Prostate gland (tissue), 2 donors: ENCODE measurements at regions not wholly inside any gene's neighbourhood (a gene's known extent, or its start where the extent isn't known, plus 50 kb on each side); places are given as distances from the start of the nearest gene placed in this dataset.

Experiments used
- DNase-seq: peaks from one replicate; pipeline ENCODE4 v3.0.0-alpha.2; 2019; ENCODE audit warnings: low spot score
- H3K27ac ChIP-seq, 2 donors: fragments of 200-600 bp; sonication (generic); 2 replicates each; pipeline ENCODE4 v1.5.1; 2017 to 2019
- H3K27me3 ChIP-seq: fragments of 200-600 bp; sonication (generic); replicated peaks from 2 replicates; pipeline ENCODE4 v1.5.1; 2019; ENCODE audit not compliant: insufficient read depth
- H3K36me3 ChIP-seq, 2 donors: fragments of 200-600 bp; sonication (generic); 1 replicate in 1 of 2; 2 replicates in 1 of 2; pipeline versions ENCODE4 v1.5.1 to v1.8.1; 2017 to 2019
- H3K4me1 ChIP-seq: fragments of 200-600 bp; sonication (generic); replicated peaks from 2 replicates; pipeline ENCODE4 v1.5.1; 2019
- H3K4me3 ChIP-seq, 2 donors: fragments of 200-600 bp; sonication (generic); 2 replicates each; pipeline ENCODE4 v1.5.1; 2017 to 2019
- H3K9me3 ChIP-seq: fragments of 200-600 bp; sonication (generic); 2 replicates; pipeline ENCODE4 v1.5.1; 2017
- POLR2A ChIP-seq: fragments of 450-650 bp; IDR thresholded peaks from one replicate; pipeline ENCODE4 v1.6.1; 2016; ENCODE audit warnings: antibody characterized with exemption, mild to moderate bottlenecking
- POLR2AphosphoS5 ChIP-seq: sonication (generic); formaldehyde crosslinking; IDR thresholded peaks from one replicate; pipeline ENCODE4 v1.6.1; 2017; ENCODE audit warnings: antibody characterized with exemption
- WGBS: methylation state at CpG from one replicate; pipeline ENCODE4 v1.1.5; 2018; 5-methylcytosine and 5-hydroxymethylcytosine counted together
- intact Hi-C: fragments of 100-400 bp; cut with DNase I; formaldehyde crosslinking; loops from one replicate; pipeline ENCODE4 v1.14.2; 2022
- TF ChIP-seq, protein P1 (sequence below), 4 experiments: fragments of 200-600 bp in 2 of 4; fragments of 450-650 bp in 2 of 4; sonication (generic) in 2 of 4; IDR thresholded peaks; 1 replicate in 3 of 4; 2 replicates in 1 of 4; pipeline ENCODE4 v1.5.1; 2016 to 2019; ENCODE audit warnings: antibody characterized with exemption in 4 of 4, mild to moderate bottlenecking in 2 of 4, moderate library complexity in 2 of 4

GRCh38 chr12:102702447-102703114 lies 214.5 kb downstream of the PAH start:
- WGBS, result 48% methylated on average over 6 of the region's 6 CpGs
- DNase-seq, result peak; percentile 10
- Histone ChIP-seq H3K4me3 (no peak overlapping the region), H3K4me1 (no peaks in the 10 kb centered on the region), H3K9me3 (no peaks in the 10 kb centered on the region), H3K27ac (no peak overlapping the region), H3K27me3 (no peaks in the 10 kb centered on the region), H3K36me3 (no peaks in the 10 kb centered on the region)
- TF ChIP-seq, protein P1, sequence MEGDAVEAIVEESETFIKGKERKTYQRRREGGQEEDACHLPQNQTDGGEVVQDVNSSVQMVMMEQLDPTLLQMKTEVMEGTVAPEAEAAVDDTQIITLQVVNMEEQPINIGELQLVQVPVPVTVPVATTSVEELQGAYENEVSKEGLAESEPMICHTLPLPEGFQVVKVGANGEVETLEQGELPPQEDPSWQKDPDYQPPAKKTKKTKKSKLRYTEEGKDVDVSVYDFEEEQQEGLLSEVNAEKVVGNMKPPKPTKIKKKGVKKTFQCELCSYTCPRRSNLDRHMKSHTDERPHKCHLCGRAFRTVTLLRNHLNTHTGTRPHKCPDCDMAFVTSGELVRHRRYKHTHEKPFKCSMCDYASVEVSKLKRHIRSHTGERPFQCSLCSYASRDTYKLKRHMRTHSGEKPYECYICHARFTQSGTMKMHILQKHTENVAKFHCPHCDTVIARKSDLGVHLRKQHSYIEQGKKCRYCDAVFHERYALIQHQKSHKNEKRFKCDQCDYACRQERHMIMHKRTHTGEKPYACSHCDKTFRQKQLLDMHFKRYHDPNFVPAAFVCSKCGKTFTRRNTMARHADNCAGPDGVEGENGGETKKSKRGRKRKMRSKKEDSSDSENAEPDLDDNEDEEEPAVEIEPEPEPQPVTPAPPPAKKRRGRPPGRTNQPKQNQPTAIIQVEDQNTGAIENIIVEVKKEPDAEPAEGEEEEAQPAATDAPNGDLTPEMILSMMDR (IDR thresholded peaks at IDR 0.05), result peak; percentile 29 to 73 (median 42)
- TF ChIP-seq POLR2AphosphoS5, result no peak
- intact Hi-C loops, result no loop called here

- Histone ChIP-seq H3K27ac (no peak overlapping the region), H3K9me3 (no peaks in the 10 kb centered on the region), H3K36me3 (no peaks in the 10 kb centered on the region), H3K4me1 (no peaks in the 10 kb centered on the region), H3K27me3 (no peaks in the 10 kb centered on the region), H3K4me3 (no peak overlapping the region)
- TF ChIP-seq POLR2AphosphoS5 (no peak), POLR2A (no peak)
- TF ChIP-seq, protein P1 (IDR thresholded peaks at IDR 0.05), result no peak
- DNase-seq, result no peak
- intact Hi-C loops, result no loop called here
Observed at GRCh38 chr12:102696045-102696444, 215.7 kb upstream of the IGF1 start.

DNA sequence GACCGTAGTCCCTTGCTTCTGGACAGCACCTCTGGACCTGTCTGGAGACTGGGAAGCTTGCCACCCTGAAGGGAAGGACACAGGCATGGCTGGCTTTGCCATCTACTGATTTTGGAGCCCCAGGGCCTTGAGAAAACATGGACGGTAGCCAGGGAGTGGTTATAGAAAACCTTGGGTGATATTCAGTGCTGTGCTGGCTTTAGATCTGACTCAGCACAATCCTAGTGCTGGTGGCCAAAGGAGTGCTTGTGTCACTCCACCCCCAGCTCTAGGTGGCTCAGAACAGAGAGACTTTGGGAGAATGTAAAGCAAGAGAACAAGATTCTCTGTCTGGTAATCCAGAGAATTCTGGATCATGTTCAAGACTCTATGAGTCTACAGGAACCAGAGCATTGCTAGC lies 214.5 kb upstream of the IGF1 start:
- TF ChIP-seq, protein P1 (IDR thresholded peaks at IDR 0.05), result no peak
- TF ChIP-seq POLR2AphosphoS5, result no peak
- TF ChIP-seq POLR2A, result no peak
- WGBS, result 94% methylated on average over 2 of the region's 2 CpGs
- Histone ChIP-seq H3K27ac (no peak overlapping the region), H3K9me3 (no peaks in the 10 kb centered on the region), H3K4me1 (no peaks in the 10 kb centered on the region), H3K27me3 (no peaks in the 10 kb centered on the region), H3K36me3 (no peaks in the 10 kb centered on the region), H3K4me3 (no peak overlapping the region)
- intact Hi-C loops, result no loop called here
- no peak for DNase-seq

GRCh38 chr12:102691773-102692555 lies 211.6 kb upstream of the IGF1 start:
- Histone ChIP-seq H3K9me3 (no peaks in the 10 kb centered on the region), H3K27me3 (no peaks in the 10 kb centered on the region), H3K27ac (no peak overlapping the region), H3K4me3 (no peak overlapping the region), H3K4me1 (no peaks in the 10 kb centered on the region), H3K36me3 (no peaks in the 10 kb centered on the region)
- 45% methylated on average over 1 of the region's 1 CpG for WGBS
- TF ChIP-seq POLR2AphosphoS5 (peak; percentile 39), POLR2A (no peak)
- TF ChIP-seq, protein P1 (IDR thresholded peaks at IDR 0.05), result no peak
- no peak for DNase-seq
- intact Hi-C loops, result no loop called here

DNA sequence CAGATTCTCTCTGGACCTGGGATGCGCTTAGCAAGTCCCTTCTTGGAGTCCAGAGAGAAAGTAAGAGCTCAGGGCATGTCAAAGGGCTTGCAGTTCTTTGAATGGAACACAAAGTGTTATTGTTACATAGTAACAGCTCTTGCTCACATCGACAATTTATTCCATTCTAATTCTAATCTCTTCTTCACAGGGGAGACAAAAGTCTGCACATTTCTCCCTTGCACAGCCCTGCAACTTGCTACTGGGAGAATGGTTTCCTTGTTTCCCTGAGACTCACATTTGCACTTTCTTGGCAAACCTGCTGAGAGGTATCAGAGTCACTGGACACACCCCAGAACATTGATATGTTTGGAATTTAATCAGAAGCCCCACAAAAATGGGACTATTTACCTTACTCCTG lies 209.9 kb upstream of the IGF1 start:
- TF ChIP-seq, protein P1 (IDR thresholded peaks at IDR 0.05), result no peak
- TF ChIP-seq POLR2A (no peak), POLR2AphosphoS5 (no peak)
- no peak for DNase-seq

More for the DNA sequence above, 209.9 kb upstream of the IGF1 start:
- 81% methylated on average over 2 of the region's 2 CpGs for WGBS
- H3K36me3 ChIP-seq, result no peaks in the 10 kb centered on the region
- intact Hi-C loops, result no loop called here
- H3K27ac ChIP-seq, result no peak overlapping the region
- no peaks in the 10 kb centered on the region for H3K4me1 ChIP-seq
- no peaks in the 10 kb centered on the region for H3K27me3 ChIP-seq
- H3K9me3 ChIP-seq, result no peaks in the 10 kb centered on the region
- H3K4me3 ChIP-seq, result no peak overlapping the region
